SU-DHL-6 (cell line): ENCODE measurements at regions not wholly inside any gene's neighbourhood (a gene's known extent, or its start where the extent isn't known, plus 50 kb on each side); places are given as distances from the start of the nearest gene placed in this dataset.
"Not testable (repeated sequence)": the region's sequence is repeated elsewhere in the genome, so short reads cannot be mapped to it uniquely, and the experiment has no call there.

Experiments used
- H2AFZ ChIP-seq: fragments of 200-600 bp; sonication (generic); 2 replicates; pipeline ENCODE4 v1.6.1; 2014; ENCODE audit warnings: low read depth, mild to moderate bottlenecking, moderate library complexity, mixed read lengths, antibody characterized with exemption, low read length; ENCODE audit not compliant: severe bottlenecking
- H3F3A ChIP-seq: fragments of 200-600 bp; shearing (Covaris generic); 2 replicates; pipeline ENCODE4 v1.6.0; 2016; ENCODE audit warnings: antibody characterized with exemption, mild to moderate bottlenecking; ENCODE audit not compliant: insufficient read depth
- H3K27ac ChIP-seq: fragments of 200-600 bp; sonication (generic); 2 replicates; pipeline ENCODE4 v1.5.1; 2016; ENCODE audit warnings: low read depth, mild to moderate bottlenecking, low read length, moderate library complexity, mixed read lengths
- H3K27me3 ChIP-seq: fragments of 200-600 bp; sonication (generic), shearing (Covaris generic); 2 replicates; pipeline ENCODE4 v1.6.0; 2014; ENCODE audit warnings: mild to moderate bottlenecking, low read length
- H3K36me3 ChIP-seq: fragments of 200-600 bp; sonication (generic); 2 replicates; pipeline ENCODE4 v1.6.1; 2014; ENCODE audit warnings: mild to moderate bottlenecking, low read length, mixed read lengths
- H3K4me2 ChIP-seq: fragments of 300-600, 200-600 bp; shearing (Covaris generic), sonication (generic); 2 replicates; pipeline ENCODE4 v1.6.0; 2014; ENCODE audit warnings: low read length, low read depth, mild to moderate bottlenecking; ENCODE audit not compliant: poor library complexity, severe bottlenecking
- H3K4me3 ChIP-seq: fragments of 200-600 bp; sonication (generic); 2 replicates; pipeline ENCODE4 v1.5.1; 2014; ENCODE audit warnings: antibody characterized with exemption, low read length, mild to moderate bottlenecking, mixed read lengths; ENCODE audit not compliant: insufficient read depth, poor library complexity, severe bottlenecking
- H3K79me2 ChIP-seq: fragments of 200-600 bp; sonication (generic); 2 replicates; pipeline ENCODE4 v1.6.1; 2014; ENCODE audit warnings: mild to moderate bottlenecking, low read length, moderate library complexity; ENCODE audit not compliant: insufficient read depth
- H3K9ac ChIP-seq: fragments of 200-600 bp; sonication (generic); 2 replicates; pipeline ENCODE4 v1.7.0; 2014; ENCODE audit warnings: mild to moderate bottlenecking, low read length
- H3K9me2 ChIP-seq: fragments of 200-600 bp; sonication (generic); replicated peaks from 2 replicates; pipeline ENCODE4 v1.6.1; 2014; ENCODE audit warnings: low read length; ENCODE audit not compliant: insufficient read depth
- H3K9me3 ChIP-seq: fragments of 200-600 bp; sonication (generic); 2 replicates; pipeline ENCODE4 v1.6.1; 2014; ENCODE audit warnings: low read length, mixed read lengths; ENCODE audit not compliant: insufficient read depth
- H4K20me1 ChIP-seq: fragments of 200-600 bp; sonication (generic); 2 replicates; pipeline ENCODE4 v1.6.1; 2014; ENCODE audit warnings: low read depth, mild to moderate bottlenecking, antibody characterized with exemption, low read length, moderate library complexity, mixed read lengths
- EZH2phosphoT487 ChIP-seq: fragments of 200-600 bp; sonication (generic), shearing (Covaris generic); conservative IDR thresholded peaks from 2 replicates; pipeline ENCODE4 v1.6.1; 2018; ENCODE audit warnings: mild to moderate bottlenecking, antibody characterized with exemption, low read length, moderate library complexity, mixed read lengths
- TF ChIP-seq, protein P1 (sequence below): fragments of 200-600 bp; sonication (generic); IDR thresholded peaks from one replicate; pipeline ENCODE4 v1.5.1; 2017; ENCODE audit warnings: antibody characterized with exemption, mild to moderate bottlenecking, low read length, moderate library complexity; ENCODE audit not compliant: insufficient read depth, poor library complexity, severe bottlenecking

DNA sequence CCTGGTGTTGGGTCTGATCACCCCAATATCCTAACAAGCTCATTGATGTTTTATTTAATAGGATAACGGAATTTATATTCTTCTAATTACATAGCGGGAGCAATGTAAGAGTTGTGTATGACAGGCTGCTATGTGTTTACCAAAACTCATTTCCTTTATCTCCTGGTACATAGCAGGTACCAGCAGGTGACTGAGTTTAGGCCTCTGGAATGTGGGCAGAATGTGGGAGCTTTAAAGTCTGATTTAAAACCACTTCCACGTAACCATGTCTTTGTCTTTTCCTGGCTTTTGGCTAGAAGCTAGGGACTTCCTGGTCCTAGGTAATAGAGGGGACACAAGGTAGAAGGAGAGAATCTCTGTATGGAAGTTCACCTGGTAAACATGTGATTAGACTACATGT lies 504.6 kb upstream of the SYNCRIP start:
- H3K36me3 ChIP-seq: no peaks in the 10 kb centered on the region
- H3K27ac ChIP-seq: no peak overlapping the region
- H3K4me2 ChIP-seq: no peak overlapping the region
- no peaks in the 10 kb centered on the region for H3K9me3 ChIP-seq
- TF ChIP-seq, protein P1, sequence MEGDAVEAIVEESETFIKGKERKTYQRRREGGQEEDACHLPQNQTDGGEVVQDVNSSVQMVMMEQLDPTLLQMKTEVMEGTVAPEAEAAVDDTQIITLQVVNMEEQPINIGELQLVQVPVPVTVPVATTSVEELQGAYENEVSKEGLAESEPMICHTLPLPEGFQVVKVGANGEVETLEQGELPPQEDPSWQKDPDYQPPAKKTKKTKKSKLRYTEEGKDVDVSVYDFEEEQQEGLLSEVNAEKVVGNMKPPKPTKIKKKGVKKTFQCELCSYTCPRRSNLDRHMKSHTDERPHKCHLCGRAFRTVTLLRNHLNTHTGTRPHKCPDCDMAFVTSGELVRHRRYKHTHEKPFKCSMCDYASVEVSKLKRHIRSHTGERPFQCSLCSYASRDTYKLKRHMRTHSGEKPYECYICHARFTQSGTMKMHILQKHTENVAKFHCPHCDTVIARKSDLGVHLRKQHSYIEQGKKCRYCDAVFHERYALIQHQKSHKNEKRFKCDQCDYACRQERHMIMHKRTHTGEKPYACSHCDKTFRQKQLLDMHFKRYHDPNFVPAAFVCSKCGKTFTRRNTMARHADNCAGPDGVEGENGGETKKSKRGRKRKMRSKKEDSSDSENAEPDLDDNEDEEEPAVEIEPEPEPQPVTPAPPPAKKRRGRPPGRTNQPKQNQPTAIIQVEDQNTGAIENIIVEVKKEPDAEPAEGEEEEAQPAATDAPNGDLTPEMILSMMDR: no peak
- no peak for TF ChIP-seq EZH2phosphoT487
- H3K9ac ChIP-seq: no peak overlapping the region
- no peak overlapping the region for H3K4me3 ChIP-seq
- no peaks in the 10 kb centered on the region for H3F3A ChIP-seq
- H3K79me2 ChIP-seq: no peaks in the 10 kb centered on the region
- H3K27me3 ChIP-seq: no peaks in the 10 kb centered on the region
- no peak overlapping the region for H2AFZ ChIP-seq
- H4K20me1 ChIP-seq: no peaks in the 10 kb centered on the region
- no peaks in the 10 kb centered on the region for H3K9me2 ChIP-seq

GRCh38 chr6:86146751-86147150 lies 504.1 kb upstream of the SYNCRIP start:
- H4K20me1 ChIP-seq, H3K4me2 ChIP-seq, H3K9me3 ChIP-seq, H3K4me3 ChIP-seq, H3K9me2 ChIP-seq, H3K27ac ChIP-seq, H2AFZ ChIP-seq, H3F3A ChIP-seq, H3K27me3 ChIP-seq, H3K9ac ChIP-seq, H3K36me3 ChIP-seq, H3K79me2 ChIP-seq: not testable (repeated sequence)

- TF ChIP-seq, protein P1: no peak
- no peak for TF ChIP-seq EZH2phosphoT487
- Histone ChIP-seq H3K27ac (no peak overlapping the region), H3K36me3 (no peaks in the 10 kb centered on the region), H3K4me3 (no peak overlapping the region), H3K27me3 (no peaks in the 10 kb centered on the region), H3K4me2 (no peak overlapping the region), H3K79me2 (no peaks in the 10 kb centered on the region), H3K9me2 (no peaks in the 10 kb centered on the region), H3K9me3 (no peaks in the 10 kb centered on the region), H4K20me1 (no peaks in the 10 kb centered on the region), H3F3A (no peaks in the 10 kb centered on the region), H3K9ac (no peak overlapping the region), H2AFZ (no peak overlapping the region)
Measured at GRCh38 chr6:86142326-86142725, 499.6 kb upstream of the SYNCRIP start.

- Histone ChIP-seq H3K27me3 (no peaks in the 10 kb centered on the region), H3K36me3 (no peaks in the 10 kb centered on the region), H3F3A (no peaks in the 10 kb centered on the region), H2AFZ (no peak overlapping the region), H3K79me2 (no peaks in the 10 kb centered on the region), H3K9ac (no peak overlapping the region), H4K20me1 (no peaks in the 10 kb centered on the region), H3K27ac (no peak overlapping the region), H3K9me2 (no peaks in the 10 kb centered on the region), H3K9me3 (no peaks in the 10 kb centered on the region), H3K4me2 (no peak overlapping the region), H3K4me3 (no peak overlapping the region)
- no peak for TF ChIP-seq EZH2phosphoT487
- TF ChIP-seq, protein P1: no peak
Measured at GRCh38 chr6:86128130-86128814, 485.6 kb upstream of the SYNCRIP start.
